K562 (cell line): ENCODE measurements at regions not wholly inside any gene's neighbourhood (a gene's known extent, or its start where the extent isn't known, plus 50 kb on each side); places are given as distances from the start of the nearest gene placed in this dataset.

Source experiments
- ATAC-seq: fragments of 200-7000 bp; cut with Tn5 transposase; 3 replicates; pipeline ENCODE4 v1.9.1; 2020; ENCODE audit warnings: moderate library complexity
- BruUV-seq: library from RNA; stranded (reverse); fragments of 400-500 nt; replicated peaks from 2 replicates; lab custom pipeline; 2021; lab: Mats Ljungman, UMichigan
- CTCF ChIA-PET: fragments of 300-600 bp; formaldehyde crosslinking; extraction: SDS; loops from one replicate; lab custom pipeline; 2021; ENCODE audit warnings: low intra/inter-chr PET ratio; lab: Yijun Ruan, JAX
- POLR2A ChIA-PET: fragments of 300-600, 350-650 bp; sonication (Branson Sonifier 250); formaldehyde crosslinking; extraction: SDS; loops from one replicate; lab custom pipeline; 2021; ENCODE audit warnings: antibody characterized with exemption, inconsistent platforms; lab: Yijun Ruan, JAX
- DNase-seq, 4 experiments: peaks; one replicate each; pipeline versions ENCODE4 v3.0.0 to v3.0.0-alpha.2; 2011 to 2018; ENCODE audit warnings: low spot score in 3 of 4, mixed read lengths in 3 of 4; ENCODE audit errors: extremely low read depth in 1 of 4
- FAIRE-seq: peaks from 2 replicates; lab custom pipeline; 2011; peaks lifted over from hg19 to GRCh38; lab: Jason Lieb, UNC
- H2AFZ ChIP-seq: 2 replicates; pipeline ENCODE4 v1.6.0; 2011; ENCODE audit warnings: low read depth, low read length, control low read depth, inconsistent platforms
- H3K27ac ChIP-seq: fragments of 200-600 bp; 3 replicates; pipeline ENCODE4 v1.8.0; 2011; ENCODE audit warnings: low read depth, mild to moderate bottlenecking, control low read depth, inconsistent platforms, low read length, moderate library complexity, mixed read lengths; ENCODE audit errors: extremely low read depth
- H3K27me3 ChIP-seq, 2 experiments: fragments of 300-600 bp in 1 of 2; 2 replicates in 1 of 2; 3 replicates in 1 of 2; pipeline versions ENCODE4 v1.6.0 to v1.8.0; 2011; ENCODE audit warnings: inconsistent platforms in 2 of 2, low read length in 2 of 2, mild to moderate bottlenecking in 1 of 2, mixed read lengths in 1 of 2, moderate library complexity in 1 of 2; ENCODE audit not compliant: control insufficient read depth in 2 of 2, insufficient read depth in 2 of 2
- H3K36me3 ChIP-seq: fragments of 300-600 bp; 3 replicates; pipeline ENCODE4 v1.8.0; 2011; ENCODE audit warnings: mild to moderate bottlenecking, low read length, inconsistent platforms; ENCODE audit not compliant: control insufficient read depth, insufficient read depth
- H3K4me1 ChIP-seq, 2 experiments: fragments of 200-600 bp in 1 of 2; replicated peaks in 1 of 2; 2 replicates in 1 of 2; 3 replicates in 1 of 2; pipeline versions ENCODE4 v1.5.1 to v1.8.0; 2011; ENCODE audit warnings: inconsistent platforms in 2 of 2, low read length in 2 of 2, mild to moderate bottlenecking in 1 of 2, mixed read lengths in 1 of 2, moderate library complexity in 1 of 2; ENCODE audit not compliant: control insufficient read depth in 2 of 2, insufficient read depth in 2 of 2
- H3K4me2 ChIP-seq: 2 replicates; pipeline ENCODE4 v1.6.1; 2011; ENCODE audit warnings: low read length, control low read depth, inconsistent platforms, mixed read lengths; ENCODE audit not compliant: insufficient read depth
- H3K4me3 ChIP-seq: fragments of 200-600 bp; sonication (generic), shearing (Covaris generic); 2 replicates; pipeline ENCODE4 v1.5.1; 2016; ENCODE audit warnings: control low read depth, inconsistent platforms
- H3K79me2 ChIP-seq: fragments of 200-600 bp; 3 replicates; pipeline ENCODE4 v1.8.0; 2011; ENCODE audit warnings: low read length, inconsistent platforms; ENCODE audit not compliant: control insufficient read depth, insufficient read depth
- H3K9ac ChIP-seq, 2 experiments: 2 replicates each; pipeline versions ENCODE4 v1.6.0 to v1.6.1; 2011; ENCODE audit warnings: low read depth in 2 of 2, low read length in 2 of 2, control low read depth in 1 of 2, inconsistent platforms in 1 of 2, mild to moderate bottlenecking in 1 of 2, mixed read lengths in 1 of 2; ENCODE audit not compliant: insufficient read depth in 1 of 2
- H3K9me1 ChIP-seq: one replicate; pipeline ENCODE4 v1.6.0; 2011; ENCODE audit warnings: inconsistent platforms, mild to moderate bottlenecking, low read length, moderate library complexity; ENCODE audit not compliant: control insufficient read depth, insufficient read depth
- H3K9me3 ChIP-seq: replicated peaks from 2 replicates; pipeline ENCODE4 v1.5.1; 2011; ENCODE audit warnings: low read depth, low read length, inconsistent platforms; ENCODE audit not compliant: control insufficient read depth, insufficient read depth
- H4K20me1 ChIP-seq: replicated peaks from 2 replicates; pipeline ENCODE4 v1.6.1; 2011; ENCODE audit warnings: low read length, inconsistent platforms, mixed read lengths; ENCODE audit not compliant: control insufficient read depth, insufficient read depth
- ARID2 ChIP-seq: fragments of 450-650 bp; IDR thresholded peaks from 2 replicates; pipeline ENCODE4 v1.6.1; 2017; ENCODE audit warnings: antibody characterized with exemption, mild to moderate bottlenecking
- DEAF1 ChIP-seq: fragments of 450-650 bp; formaldehyde crosslinking; IDR thresholded peaks from 2 replicates; pipeline ENCODE4 v1.4.0; 2020; ENCODE audit warnings: mild to moderate bottlenecking, moderate library complexity
- EGR1 ChIP-seq: fragments of 450-650 bp; conservative IDR thresholded peaks from 2 replicates; pipeline ENCODE4 v1.6.1; 2017; ENCODE audit warnings: mild to moderate bottlenecking
- ELF1 ChIP-seq: fragments of 200-800 bp; sonication (Bioruptor generic); IDR thresholded peaks from 2 replicates; pipeline ENCODE4 v1.6.1; 2016; ENCODE audit warnings: missing genetic modification characterization, missing compliant biosample characterization
- IRF2 ChIP-seq: sonication (generic); formaldehyde crosslinking; IDR thresholded peaks from 2 replicates; pipeline ENCODE4 v1.8.1; 2022; ENCODE audit warnings: mild to moderate bottlenecking, missing genetic modification reagents
- KAT8 ChIP-seq: fragments of 450-650 bp; IDR thresholded peaks from 2 replicates; pipeline ENCODE4 v1.6.1; 2016; ENCODE audit warnings: low read depth, mild to moderate bottlenecking
- LCOR ChIP-seq: sonication (generic); formaldehyde crosslinking; IDR thresholded peaks from 2 replicates; pipeline ENCODE4 v1.8.0; 2022; ENCODE audit warnings: mild to moderate bottlenecking, missing genetic modification reagents
- NONO ChIP-seq, 2 experiments: fragments of 200-400 bp in 1 of 2; fragments of 450-650 bp in 1 of 2; formaldehyde crosslinking in 1 of 2; IDR thresholded peaks; 2 replicates each; pipeline ENCODE4 v1.6.1; 2017; ENCODE audit warnings: low read depth in 2 of 2, mild to moderate bottlenecking in 2 of 2, moderate library complexity in 2 of 2, low read length in 1 of 2
- PATZ1 ChIP-seq: fragments of 250-450 bp; sonication (Bioruptor Pico); IDR thresholded peaks from 2 replicates; pipeline ENCODE4 v1.5.0; 2020; ENCODE audit warnings: mild to moderate bottlenecking, borderline replicate concordance
- SP1 ChIP-seq: sonication (generic); formaldehyde crosslinking; IDR thresholded peaks from 2 replicates; pipeline ENCODE4 v1.8.1; 2022; ENCODE audit warnings: mild to moderate bottlenecking, missing genetic modification reagents
- SREBF1 ChIP-seq: fragments of 150-350 bp; IDR thresholded peaks from 2 replicates; pipeline ENCODE4 v1.6.1; 2014; ENCODE audit warnings: antibody characterized with exemption, low read depth, low read length, borderline replicate concordance
- SRSF1 ChIP-seq: fragments of 200-400 bp; formaldehyde crosslinking; IDR thresholded peaks from 2 replicates; pipeline ENCODE4 v1.6.1; 2017; ENCODE audit warnings: mild to moderate bottlenecking, low read depth, low read length, moderate library complexity
- SRSF7 ChIP-seq: fragments of 200-400 bp; formaldehyde crosslinking; optimal IDR thresholded peaks from 2 replicates; pipeline ENCODE3; 2017; ENCODE audit warnings: mild to moderate bottlenecking, low read depth, low read length
- STAT5B ChIP-seq: fragments of 250-450 bp; sonication (Bioruptor Pico); IDR thresholded peaks from 2 replicates; pipeline ENCODE4 v1.8.0; 2021; ENCODE audit warnings: mild to moderate bottlenecking, inconsistent platforms
- TCF7L2 ChIP-seq: fragments of 150-350 bp; IDR thresholded peaks from 2 replicates; pipeline ENCODE4 v1.6.1; 2016; ENCODE audit warnings: low read depth, mild to moderate bottlenecking, low read length, moderate library complexity
- ZNF232 ChIP-seq: sonication (generic); formaldehyde crosslinking; IDR thresholded peaks from 2 replicates; pipeline ENCODE4 v1.8.0; 2022; ENCODE audit warnings: mild to moderate bottlenecking, missing genetic modification reagents
- ZNF239 ChIP-seq: fragments of 250-450 bp; sonication (Bioruptor Pico); IDR thresholded peaks from 2 replicates; pipeline ENCODE4 v1.4.0; 2020; ENCODE audit warnings: mild to moderate bottlenecking
- ZNF263 ChIP-seq: sonication (generic); formaldehyde crosslinking; IDR thresholded peaks from 2 replicates; pipeline ENCODE4 v1.8.0; 2022; ENCODE audit warnings: mild to moderate bottlenecking, missing genetic modification reagents, borderline replicate concordance
- WGBS: fragments of 100-300 bp; shearing (Covaris generic); methylation state at CpG from one replicate; pipeline ENCODE4 v1.1.6; 2016; ENCODE audit warnings: low coverage, mixed read lengths; ENCODE audit not compliant: insufficient coverage; ENCODE audit errors: missing lambda C conversion rate; 5-methylcytosine and 5-hydroxymethylcytosine counted together
- in situ Hi-C: fragments of 300-500 bp; cut with MboI; formaldehyde crosslinking; loops from 4 replicates; pipeline ENCODE4 v1.15.0; 2018; ENCODE audit warnings: inconsistent platforms, mixed read lengths
- intact Hi-C: fragments of 100-400 bp; cut with micrococcal nuclease; formaldehyde crosslinking; loops from 2 replicates; pipeline ENCODE4 v1.14.2; 2022

GRCh38 chr20:48437146-48437545, 390.7 kb downstream of the PREX1 start:
- intact Hi-C loops = no loop called here
- Histone ChIP-seq H3K9me3 (no peaks in the 10 kb centered on the region), H4K20me1 (no peaks in the 10 kb centered on the region), H3K4me2 (no peak overlapping the region), H2AFZ (no peak overlapping the region), H3K27ac (no peak overlapping the region), H3K4me1 (no peaks in the 10 kb centered on the region), H3K9ac (no peak overlapping the region), H3K4me3 (no peak overlapping the region), H3K79me2 (no peaks in the 10 kb centered on the region), H3K9me1 (no peaks in the 10 kb centered on the region), H3K27me3 (no peaks in the 10 kb centered on the region; a peak in 1 of 5 replicates), H3K36me3 (no peaks in the 10 kb centered on the region)
- CTCF ChIA-PET = no interaction called here
- no TSS peak for BruUV-seq
- no peak for DNase-seq
- under 1% methylated on average over 5 of the region's 5 CpGs for WGBS
- POLR2A ChIA-PET = no interaction called here
- ATAC-seq = no peak
- FAIRE-seq = no peak
- in situ Hi-C loops = no loop called here
- TF ChIP-seq KAT8 = no peak
- TF ChIP-seq SRSF1 = no peak
- no peak for TF ChIP-seq ELF1 (tag)
- TF ChIP-seq STAT5B (CRISPR knock-in tag) = no peak
- no peak for TF ChIP-seq SP1 (CRISPR knock-in tag)
- no peak for TF ChIP-seq TCF7L2
- TF ChIP-seq PATZ1 (CRISPR knock-in tag) = no peak
- no peak for TF ChIP-seq NONO (IDR thresholded peaks at IDR 0.05; ENCODE audit: low read depth in 2 of 2, low read length in 1 of 2)
- no peak for TF ChIP-seq EGR1
- TF ChIP-seq ZNF263 = no peak
- TF ChIP-seq ARID2 = no peak
- TF ChIP-seq SRSF7 = no peak
- no peak for TF ChIP-seq LCOR (CRISPR knock-in tag)
- TF ChIP-seq DEAF1 (CRISPR knock-in tag) = no peak
- no peak for TF ChIP-seq ZNF239 (CRISPR knock-in tag)
- TF ChIP-seq IRF2 (CRISPR knock-in tag) = no peak
- no peak for TF ChIP-seq SREBF1
- TF ChIP-seq ZNF232 (CRISPR knock-in tag) = no peak
